DND-41 (cell line): ENCODE measurements at regions not wholly inside any gene's neighbourhood (a gene's known extent, or its start where the extent isn't known, plus 50 kb on each side); places are given as distances from the start of the nearest gene placed in this dataset.
"Not testable (repeated sequence)": the region's sequence is repeated elsewhere in the genome, so short reads cannot be mapped to it uniquely, and the experiment has no call there.

Experiments used
- ATAC-seq: fragments of 200-7000 bp; cut with Tn5 transposase; 3 replicates; pipeline ENCODE4 v1.9.1; 2021; ENCODE audit warnings: low read depth; ENCODE audit not compliant: insufficient read depth
- DNase-seq: peaks from one replicate; pipeline ENCODE4 v3.0.0-alpha.2; 2020
- H2AFZ ChIP-seq: 2 replicates; pipeline ENCODE4 v1.6.0; 2012; ENCODE audit warnings: low read depth, low read length
- H3K27ac ChIP-seq: 2 replicates; pipeline ENCODE4 v1.5.1; 2012; ENCODE audit warnings: low read length, inconsistent platforms
- H3K27me3 ChIP-seq: fragments of 200-600 bp; sonication (generic); 2 replicates; pipeline ENCODE4 v1.6.0; 2012; ENCODE audit warnings: low read length, mild to moderate bottlenecking, inconsistent platforms; ENCODE audit not compliant: insufficient read depth, poor library complexity
- H3K36me3 ChIP-seq: 2 replicates; pipeline ENCODE4 v1.5.1; 2012; ENCODE audit warnings: low read length, inconsistent platforms; ENCODE audit not compliant: insufficient read depth
- H3K4me1 ChIP-seq: 2 replicates; pipeline ENCODE4 v1.5.1; 2012; ENCODE audit warnings: mild to moderate bottlenecking, low read length; ENCODE audit not compliant: insufficient read depth
- H3K4me2 ChIP-seq: 2 replicates; pipeline ENCODE4 v1.6.0; 2012; ENCODE audit warnings: mild to moderate bottlenecking, moderate library complexity, low read length, inconsistent platforms; ENCODE audit not compliant: insufficient read depth
- H3K4me3 ChIP-seq, 2 experiments: fragments of 200-600 bp in 1 of 2; shearing (Covaris generic) in 1 of 2; 2 replicates each; pipeline ENCODE4 v1.5.1; 2012 to 2016; ENCODE audit warnings: inconsistent platforms in 2 of 2, low read length in 2 of 2, mild to moderate bottlenecking in 2 of 2, low read depth in 1 of 2, moderate library complexity in 1 of 2
- H3K79me2 ChIP-seq: 2 replicates; pipeline ENCODE4 v1.6.0; 2012; ENCODE audit warnings: low read length, inconsistent platforms; ENCODE audit not compliant: insufficient read depth
- H3K9ac ChIP-seq: 2 replicates; pipeline ENCODE4 v1.6.0; 2012; ENCODE audit warnings: low read depth, mild to moderate bottlenecking, inconsistent platforms, low read length, moderate library complexity
- H3K9me3 ChIP-seq: 2 replicates; pipeline ENCODE4 v1.5.1; 2012; ENCODE audit warnings: low read length, moderate library complexity, mild to moderate bottlenecking, inconsistent platforms; ENCODE audit not compliant: insufficient read depth, severe bottlenecking
- H4K20me1 ChIP-seq: 2 replicates; pipeline ENCODE4 v1.6.0; 2012; ENCODE audit warnings: low read length; ENCODE audit not compliant: insufficient read depth
- CTCF ChIP-seq: IDR thresholded peaks from 2 replicates; pipeline ENCODE4 v1.5.1; 2012; ENCODE audit warnings: borderline replicate concordance, low read length, moderate library complexity, mild to moderate bottlenecking; ENCODE audit not compliant: poor library complexity, severe bottlenecking; ENCODE audit errors: extremely low read depth
- EZH2 ChIP-seq: IDR thresholded peaks from 3 replicates; pipeline ENCODE4 v1.6.1; 2012; ENCODE audit warnings: borderline replicate concordance, low read depth, mild to moderate bottlenecking, moderate library complexity, low read length, inconsistent platforms; ENCODE audit not compliant: severe bottlenecking

DNA sequence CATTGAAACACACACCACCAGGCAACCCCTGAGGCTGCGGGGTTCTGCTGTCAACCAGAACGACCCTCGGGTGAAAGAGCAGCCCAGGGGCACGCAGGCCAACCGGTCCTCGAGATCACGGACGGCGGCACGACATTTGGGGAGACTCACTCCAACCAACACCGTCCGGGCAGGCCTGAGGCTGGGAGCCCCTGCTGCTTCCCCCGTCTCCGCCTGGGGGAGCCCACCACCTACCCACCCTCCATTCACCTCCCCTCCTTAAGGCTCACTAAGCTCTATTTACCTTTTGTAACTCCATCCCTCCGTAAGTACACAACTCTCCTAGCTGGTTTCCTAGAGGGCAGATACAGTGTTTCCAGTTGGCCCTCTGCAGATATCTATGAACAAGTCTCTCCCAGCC, 971.3 kb upstream of the DEFB115 start:
- Histone ChIP-seq H3K27me3 (no peaks in the 10 kb centered on the region), H4K20me1 (no peaks in the 10 kb centered on the region), H3K9ac (peak overlapping the region; percentile 89), H3K4me2 (peak overlapping the region; percentile 93), H3K4me3 (peak overlapping the region in 1 of 2 experiments; percentile 39; a peak in 2 of 4 replicates), H3K36me3 (peaks cover 11% of the 10 kb centered on the region), H3K27ac (peak overlapping the region; percentile 45), H3K9me3 (no peaks in the 10 kb centered on the region), H3K79me2 (peaks cover 56% of the 10 kb centered on the region), H3K4me1 (peaks cover 63% of the 10 kb centered on the region), H2AFZ (no peak overlapping the region)
- TF ChIP-seq CTCF, result peak; percentile 37
- no peak for TF ChIP-seq EZH2
- no peak for ATAC-seq
- no peak for DNase-seq

GRCh38 chr20:30287459-30287858, 970.0 kb upstream of the DEFB115 start:
- not testable (repeated sequence) for H3K27me3 ChIP-seq, DNase-seq, H3K9me3 ChIP-seq, H3K4me3 ChIP-seq, H2AFZ ChIP-seq, H4K20me1 ChIP-seq, ATAC-seq
- H3K4me1 ChIP-seq, result peaks cover 63% of the 10 kb centered on the region
- peak overlapping the region; percentile 82 for H3K9ac ChIP-seq
- peaks cover 56% of the 10 kb centered on the region for H3K79me2 ChIP-seq
- peak overlapping the region; percentile 88 for H3K4me2 ChIP-seq
- H3K36me3 ChIP-seq, result peaks cover 11% of the 10 kb centered on the region
- peak overlapping the region; percentile 9 for H3K27ac ChIP-seq

DNA sequence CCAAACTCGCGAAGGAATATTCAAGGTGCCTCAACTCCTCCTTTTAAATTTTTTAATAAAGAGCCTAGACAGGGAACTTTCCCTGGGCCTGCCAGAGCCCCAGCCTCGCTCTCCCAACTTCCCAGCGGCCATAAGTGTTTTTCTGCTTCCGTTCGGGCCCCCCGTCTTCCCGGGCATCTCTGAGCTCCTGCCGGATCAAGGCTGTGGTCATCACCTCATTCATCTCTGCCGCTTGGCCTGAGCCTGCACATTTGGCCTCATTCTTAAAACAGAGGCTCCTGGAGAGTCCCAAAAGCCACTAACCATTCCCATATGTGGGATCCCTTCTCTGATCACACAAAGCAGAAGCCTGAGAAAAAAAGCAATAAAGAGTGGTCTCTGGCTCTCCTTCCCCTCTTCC, 969.1 kb upstream of the DEFB115 start:
- Histone ChIP-seq H3K4me1 (peaks cover 56% of the 10 kb centered on the region), H3K27ac (peak overlapping the region; percentile 69), H3K36me3 (peaks cover 11% of the 10 kb centered on the region), H3K9ac (peak overlapping the region; percentile 82), H3K27me3 (no peaks in the 10 kb centered on the region), H3K4me2 (peak overlapping the region; percentile 88), H3K79me2 (peaks cover 54% of the 10 kb centered on the region), H3K9me3 (no peaks in the 10 kb centered on the region), H4K20me1 (no peaks in the 10 kb centered on the region), H2AFZ (no peak overlapping the region), H3K4me3 (peak overlapping the region in 1 of 2 experiments; percentile 63; a peak in 2 of 4 replicates)
- no peak for DNase-seq
- ATAC-seq, result no peak
- TF ChIP-seq EZH2 (no peak), CTCF (no peak)

GRCh38 chr20:30289049-30289448, 968.4 kb upstream of the DEFB115 start:
- peak overlapping the region; percentile 86 for H2AFZ ChIP-seq
- H3K27me3 ChIP-seq, ATAC-seq, H3K9me3 ChIP-seq, H4K20me1 ChIP-seq: not testable (repeated sequence)
- H3K4me1 ChIP-seq, result peaks cover 53% of the 10 kb centered on the region
- H3K4me3 ChIP-seq, result peak overlapping the region; percentile 49 to 63; a peak in 3 of 4 replicates
- H3K27ac ChIP-seq, result peak overlapping the region; percentile 98
- peaks cover 11% of the 10 kb centered on the region for H3K36me3 ChIP-seq
- peak; percentile 65 for DNase-seq
- H3K4me2 ChIP-seq, result peak overlapping the region; percentile 88
- peak overlapping the region; percentile 82 for H3K9ac ChIP-seq
- H3K79me2 ChIP-seq, result peaks cover 48% of the 10 kb centered on the region

- ATAC-seq, result peak; percentile 60
- peak; percentile 77 for DNase-seq
- H3K9me3 ChIP-seq, H3K27me3 ChIP-seq, H4K20me1 ChIP-seq: not testable (repeated sequence)
- H3K4me2 ChIP-seq, result peak overlapping the region; percentile 88
- peak overlapping the region; percentile 82 for H3K9ac ChIP-seq
- H3K79me2 ChIP-seq, result peaks cover 41% of the 10 kb centered on the region
- peak overlapping the region; percentile 86 for H2AFZ ChIP-seq
- H3K4me1 ChIP-seq, result peaks cover 47% of the 10 kb centered on the region
- peaks cover 11% of the 10 kb centered on the region for H3K36me3 ChIP-seq
- H3K27ac ChIP-seq, result peak overlapping the region; percentile 98
- peak overlapping the region; percentile 49 to 63; a peak in 3 of 4 replicates for H3K4me3 ChIP-seq
Measured at GRCh38 chr20:30289711-30290141, 967.7 kb upstream of the DEFB115 start.
